Keratinocyte (primary cell): ENCODE measurements at regions not wholly inside any gene's neighbourhood (a gene's known extent, or its start where the extent isn't known, plus 50 kb on each side); places are given as distances from the start of the nearest gene placed in this dataset.

ENCODE experiments used
- CTCF ChIP-seq, 3 experiments: IDR thresholded peaks in 1 of 3; conservative IDR thresholded peaks in 1 of 3; optimal IDR thresholded peaks in 1 of 3; 2 replicates in 2 of 3; 3 replicates in 1 of 3; pipeline versions ENCODE3 to v1.5.1; 2011; ENCODE audit warnings: low read length in 3 of 3, mild to moderate bottlenecking in 3 of 3, moderate library complexity in 2 of 3, control low read depth in 1 of 3, inconsistent platforms in 1 of 3; ENCODE audit not compliant: insufficient read depth in 2 of 3; ENCODE audit errors: extremely low read depth in 1 of 3
- EZH2 ChIP-seq: IDR thresholded peaks from one replicate; pipeline ENCODE4 v1.6.1; 2012; ENCODE audit warnings: inconsistent platforms, mild to moderate bottlenecking, low read length, moderate library complexity

- no peak for TF ChIP-seq EZH2
- TF ChIP-seq CTCF (optimal IDR thresholded peaks at IDR 0.05 in 1 of 3, IDR thresholded peaks at IDR 0.05 in 1 of 3, conservative IDR thresholded peaks at IDR 0.05 in 1 of 3; ENCODE audit: extremely low read depth in 1 of 3, insufficient read depth in 2 of 3, low read length in 3 of 3), result peak; percentile 11 to 29 (median 16)
Observed at GRCh38 chr1:181910905-181911304, 150.6 kb downstream of the ZNF648 start.
